Sigmoid colon (tissue), 4 donors: ENCODE measurements at regions not wholly inside any gene's neighbourhood (a gene's known extent, or its start where the extent isn't known, plus 50 kb on each side); places are given as distances from the start of the nearest gene placed in this dataset.

ENCODE experiments used
- POLR2A ChIP-seq, 2 donors: fragments of 450-650 bp; IDR thresholded peaks; one replicate each; pipeline ENCODE4 v1.6.1; 2016; ENCODE audit warnings: antibody characterized with exemption in 2 of 2, mild to moderate bottlenecking in 2 of 2, moderate library complexity in 2 of 2
- POLR2AphosphoS5 ChIP-seq, 4 donors: sonication (generic); formaldehyde crosslinking; IDR thresholded peaks; one replicate each; pipeline ENCODE4 v1.6.1; 2017; ENCODE audit warnings: antibody characterized with exemption in 4 of 4
- TF ChIP-seq, protein P1 (sequence below), 4 experiments: fragments of 450-650 bp in 3 of 4; fragments of 200-600 bp in 1 of 4; IDR thresholded peaks; one replicate each; pipeline ENCODE4 v1.5.1; 2016 to 2019; ENCODE audit warnings: antibody characterized with exemption in 4 of 4, mild to moderate bottlenecking in 3 of 4, moderate library complexity in 2 of 4

DNA sequence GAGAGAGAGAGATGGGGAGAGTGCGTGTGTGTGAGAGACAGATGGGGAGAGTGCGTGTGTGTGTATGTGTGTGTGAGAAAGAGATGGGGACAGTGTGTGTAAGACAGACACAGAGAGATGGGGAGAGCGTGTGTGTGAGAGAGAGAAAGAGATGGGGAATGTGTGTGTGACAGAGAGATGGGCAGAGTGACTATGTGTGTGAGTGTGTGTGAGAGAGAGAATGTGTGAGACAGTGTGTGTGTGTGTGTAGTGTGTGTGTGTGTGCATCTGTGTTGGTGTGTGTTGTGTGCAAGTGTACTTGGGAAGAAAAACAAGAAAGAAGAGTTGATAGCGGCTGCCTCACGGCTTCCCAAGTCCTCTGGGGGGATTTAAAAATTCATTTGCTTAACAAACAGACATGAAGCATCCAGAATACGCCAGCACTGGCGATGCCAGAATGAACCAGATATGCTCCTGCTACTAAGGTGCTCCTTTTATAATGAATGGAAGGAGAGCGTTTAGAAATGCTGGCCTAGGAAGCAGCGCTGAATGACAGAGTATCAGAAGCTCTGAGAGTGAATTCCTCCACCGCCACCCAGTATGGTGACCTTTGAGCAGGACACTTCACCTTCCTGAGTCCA lies 186.1 kb upstream of the TSC22D2 start:
- no peak for TF ChIP-seq POLR2A (IDR thresholded peaks at IDR 0.05)
- TF ChIP-seq, protein P1, sequence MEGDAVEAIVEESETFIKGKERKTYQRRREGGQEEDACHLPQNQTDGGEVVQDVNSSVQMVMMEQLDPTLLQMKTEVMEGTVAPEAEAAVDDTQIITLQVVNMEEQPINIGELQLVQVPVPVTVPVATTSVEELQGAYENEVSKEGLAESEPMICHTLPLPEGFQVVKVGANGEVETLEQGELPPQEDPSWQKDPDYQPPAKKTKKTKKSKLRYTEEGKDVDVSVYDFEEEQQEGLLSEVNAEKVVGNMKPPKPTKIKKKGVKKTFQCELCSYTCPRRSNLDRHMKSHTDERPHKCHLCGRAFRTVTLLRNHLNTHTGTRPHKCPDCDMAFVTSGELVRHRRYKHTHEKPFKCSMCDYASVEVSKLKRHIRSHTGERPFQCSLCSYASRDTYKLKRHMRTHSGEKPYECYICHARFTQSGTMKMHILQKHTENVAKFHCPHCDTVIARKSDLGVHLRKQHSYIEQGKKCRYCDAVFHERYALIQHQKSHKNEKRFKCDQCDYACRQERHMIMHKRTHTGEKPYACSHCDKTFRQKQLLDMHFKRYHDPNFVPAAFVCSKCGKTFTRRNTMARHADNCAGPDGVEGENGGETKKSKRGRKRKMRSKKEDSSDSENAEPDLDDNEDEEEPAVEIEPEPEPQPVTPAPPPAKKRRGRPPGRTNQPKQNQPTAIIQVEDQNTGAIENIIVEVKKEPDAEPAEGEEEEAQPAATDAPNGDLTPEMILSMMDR (IDR thresholded peaks at IDR 0.05): no peak
- TF ChIP-seq POLR2AphosphoS5 (IDR thresholded peaks at IDR 0.05): no peak
